ENCODE measurements at regions not wholly inside any gene's neighbourhood (a gene's known extent, or its start where the extent isn't known, plus 50 kb on each side); places are given as distances from the start of the nearest gene placed in this dataset.

DNA sequence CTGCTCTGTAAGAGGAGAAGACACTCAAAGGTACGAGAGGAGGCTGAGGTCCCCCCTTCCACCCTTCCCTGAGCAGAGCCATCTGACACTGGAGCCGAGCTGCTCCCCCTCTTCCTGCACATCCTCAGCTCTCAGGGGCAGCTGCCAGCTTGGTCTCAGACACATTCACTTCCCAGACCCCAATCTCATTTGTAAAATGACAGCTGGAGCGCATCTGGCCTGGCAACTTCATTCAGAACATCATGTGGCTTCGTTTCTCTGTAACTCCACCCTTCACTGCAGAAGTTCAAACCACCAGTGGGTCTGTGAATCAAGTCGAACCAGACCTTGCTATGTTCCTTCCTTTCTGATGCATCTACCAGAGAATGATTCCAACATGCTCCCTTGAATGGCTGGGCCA, 145.6 kb upstream of the CDH4 start:
- Histone ChIP-seq H4K8ac (ENCODE audit: low read depth, low read length) (no peak overlapping the region), H3K23ac (ENCODE audit: low read depth, low read length, poor library complexity) (no peak overlapping the region), H2BK12ac (ENCODE audit: low read length) (no peak overlapping the region), H3K36me3 (replicated peaks in 1 of 2; ENCODE audit: control insufficient read depth in 2 of 2, insufficient read depth in 2 of 2, low read length in 2 of 2) (no peaks in the 10 kb centered on the region), H3K14ac (ENCODE audit: low read length) (no peak overlapping the region), H3K4ac (ENCODE audit: low read length) (no peak overlapping the region), H3K79me1 (ENCODE audit: low read depth, low read length) (no peaks in the 10 kb centered on the region), H3K27me3 (ENCODE audit: control insufficient read depth in 3 of 3, insufficient read depth in 3 of 3, low read depth in 1 of 3, low read length in 3 of 3) (peaks cover 0 to 12% (median 0%) of the 10 kb centered on the region in 3 experiments), H3K9me3 (replicated peaks in 1 of 2; ENCODE audit: control insufficient read depth in 2 of 2, insufficient read depth in 1 of 2, low read depth in 1 of 2, low read length in 2 of 2) (peaks cover 0 to 2% of the 10 kb centered on the region in 2 donors), H2BK5ac (ENCODE audit: low read length) (no peak overlapping the region), H3K27ac (replicated peaks; ENCODE audit: low read length) (no peak overlapping the region), H4K91ac (ENCODE audit: low read depth, low read length, poor library complexity) (no peak overlapping the region), H3K4me2 (ENCODE audit: insufficient read depth, low read length, poor library complexity, severe bottlenecking) (no peak overlapping the region), H2AFZ (ENCODE audit: low read length) (no peak overlapping the region), H2BK15ac (ENCODE audit: low read length) (no peak overlapping the region), H3K9ac (ENCODE audit: low read depth, low read length, poor library complexity) (no peak overlapping the region), H2AK5ac (ENCODE audit: low read depth, low read length) (no peak overlapping the region), H3K18ac (ENCODE audit: low read length) (peak overlapping the region; percentile 15), H3K4me1 (ENCODE audit: control insufficient read depth in 2 of 2, insufficient read depth in 1 of 2, low read depth in 1 of 2, low read length in 2 of 2) (peaks cover 0 to 4% of the 10 kb centered on the region in 2 donors), H2BK120ac (ENCODE audit: low read depth, low read length) (no peak overlapping the region), H3K4me3 (ENCODE audit: low read length in 2 of 2) (no peak overlapping the region)
- no CpG with 5 or more reads among the region's 5 CpGs for WGBS, 2 donors (ENCODE audit: extremely low coverage in 2 of 2, insufficient read length in 2 of 2, insufficient replicate concordance in 1 of 2)
- DNase-seq (ENCODE audit: low spot score), result no peak

- no peak overlapping the region for H2BK120ac ChIP-seq (ENCODE audit: low read depth, low read length)
- H3K36me3 ChIP-seq (replicated peaks in 1 of 2; ENCODE audit: control insufficient read depth in 2 of 2, insufficient read depth in 2 of 2, low read length in 2 of 2), result no peaks in the 10 kb centered on the region
- H2AK5ac ChIP-seq (ENCODE audit: low read depth, low read length), result no peak overlapping the region
- no peak overlapping the region for H2BK12ac ChIP-seq (ENCODE audit: low read length)
- no peak overlapping the region for H4K91ac ChIP-seq (ENCODE audit: low read depth, low read length, poor library complexity)
- H2BK15ac ChIP-seq (ENCODE audit: low read length), result no peak overlapping the region
- H3K4me1 ChIP-seq (ENCODE audit: control insufficient read depth in 2 of 2, insufficient read depth in 1 of 2, low read depth in 1 of 2, low read length in 2 of 2), result peaks cover 0 to 4% of the 10 kb centered on the region in 2 donors
- H3K9ac ChIP-seq (ENCODE audit: low read depth, low read length, poor library complexity), result no peak overlapping the region
- H3K4me3 ChIP-seq (ENCODE audit: low read length in 2 of 2), result no peak overlapping the region
- H3K79me1 ChIP-seq (ENCODE audit: low read depth, low read length), result no peaks in the 10 kb centered on the region
- H4K8ac ChIP-seq (ENCODE audit: low read depth, low read length), result no peak overlapping the region
- H3K4ac ChIP-seq (ENCODE audit: low read length), result no peak overlapping the region
- H2AFZ ChIP-seq (ENCODE audit: low read length), result no peak overlapping the region
- WGBS, 2 donors (ENCODE audit: extremely low coverage in 2 of 2, insufficient read length in 2 of 2, insufficient replicate concordance in 1 of 2), result no CpG with 5 or more reads among the region's 17 CpGs
- H3K4me2 ChIP-seq (ENCODE audit: insufficient read depth, low read length, poor library complexity, severe bottlenecking), result no peak overlapping the region
- no peak overlapping the region for H2BK5ac ChIP-seq (ENCODE audit: low read length)
- H3K9me3 ChIP-seq (replicated peaks in 1 of 2; ENCODE audit: control insufficient read depth in 2 of 2, insufficient read depth in 1 of 2, low read depth in 1 of 2, low read length in 2 of 2), result peaks cover 0 to 2% of the 10 kb centered on the region in 2 donors
- DNase-seq (ENCODE audit: low spot score), result no peak
- no peak overlapping the region for H3K27ac ChIP-seq (replicated peaks; ENCODE audit: low read length)
- H3K18ac ChIP-seq (ENCODE audit: low read length), result no peak overlapping the region
- H3K14ac ChIP-seq (ENCODE audit: low read length), result no peak overlapping the region
- H3K27me3 ChIP-seq (ENCODE audit: control insufficient read depth in 3 of 3, insufficient read depth in 3 of 3, low read depth in 1 of 3, low read length in 3 of 3), result peaks cover 0 to 4% (median 0%) of the 10 kb centered on the region in 3 experiments
- no peak overlapping the region for H3K23ac ChIP-seq (ENCODE audit: low read depth, low read length, poor library complexity)
These were observed 142.7 kb upstream of the CDH4 start for GRCh38 chr20:61109221-61109805.

GRCh38 chr20:61112515-61112914, 139.5 kb upstream of the CDH4 start:
- no peak overlapping the region for H3K4ac ChIP-seq (ENCODE audit: low read length)
- no peak overlapping the region for H4K8ac ChIP-seq (ENCODE audit: low read depth, low read length)
- no peak overlapping the region for H3K27ac ChIP-seq (replicated peaks; ENCODE audit: low read length)
- no peak overlapping the region for H2BK15ac ChIP-seq (ENCODE audit: low read length)
- WGBS, 2 donors (ENCODE audit: extremely low coverage in 2 of 2, insufficient read length in 2 of 2, insufficient replicate concordance in 1 of 2), result no CpG with 5 or more reads among the region's 4 CpGs
- H3K9me3 ChIP-seq (replicated peaks in 1 of 2; ENCODE audit: control insufficient read depth in 2 of 2, insufficient read depth in 1 of 2, low read depth in 1 of 2, low read length in 2 of 2), result peaks cover 0 to 2% of the 10 kb centered on the region in 2 donors
- no peak overlapping the region for H3K18ac ChIP-seq (ENCODE audit: low read length)
- H3K36me3 ChIP-seq (replicated peaks in 1 of 2; ENCODE audit: control insufficient read depth in 2 of 2, insufficient read depth in 2 of 2, low read length in 2 of 2), result no peaks in the 10 kb centered on the region
- no peak overlapping the region for H2AK5ac ChIP-seq (ENCODE audit: low read depth, low read length)
- H3K9ac ChIP-seq (ENCODE audit: low read depth, low read length, poor library complexity), result no peak overlapping the region
- H2BK12ac ChIP-seq (ENCODE audit: low read length), result no peak overlapping the region
- H3K4me3 ChIP-seq (ENCODE audit: low read length in 2 of 2), result no peak overlapping the region
- no peak overlapping the region for H4K91ac ChIP-seq (ENCODE audit: low read depth, low read length, poor library complexity)
- H3K23ac ChIP-seq (ENCODE audit: low read depth, low read length, poor library complexity), result no peak overlapping the region
- no peak overlapping the region for H2BK120ac ChIP-seq (ENCODE audit: low read depth, low read length)
- no peak for DNase-seq (ENCODE audit: low spot score)
- H2BK5ac ChIP-seq (ENCODE audit: low read length), result no peak overlapping the region
- H2AFZ ChIP-seq (ENCODE audit: low read length), result no peak overlapping the region
- H3K14ac ChIP-seq (ENCODE audit: low read length), result no peak overlapping the region
- H3K79me1 ChIP-seq (ENCODE audit: low read depth, low read length), result no peaks in the 10 kb centered on the region
- no peaks in the 10 kb centered on the region for H3K27me3 ChIP-seq (ENCODE audit: control insufficient read depth in 3 of 3, insufficient read depth in 3 of 3, low read depth in 1 of 3, low read length in 3 of 3)
- H3K4me2 ChIP-seq (ENCODE audit: insufficient read depth, low read length, poor library complexity, severe bottlenecking), result no peak overlapping the region
- H3K4me1 ChIP-seq (ENCODE audit: control insufficient read depth in 2 of 2, insufficient read depth in 1 of 2, low read depth in 1 of 2, low read length in 2 of 2), result peaks cover 0 to 3% of the 10 kb centered on the region in 2 donors

DNA sequence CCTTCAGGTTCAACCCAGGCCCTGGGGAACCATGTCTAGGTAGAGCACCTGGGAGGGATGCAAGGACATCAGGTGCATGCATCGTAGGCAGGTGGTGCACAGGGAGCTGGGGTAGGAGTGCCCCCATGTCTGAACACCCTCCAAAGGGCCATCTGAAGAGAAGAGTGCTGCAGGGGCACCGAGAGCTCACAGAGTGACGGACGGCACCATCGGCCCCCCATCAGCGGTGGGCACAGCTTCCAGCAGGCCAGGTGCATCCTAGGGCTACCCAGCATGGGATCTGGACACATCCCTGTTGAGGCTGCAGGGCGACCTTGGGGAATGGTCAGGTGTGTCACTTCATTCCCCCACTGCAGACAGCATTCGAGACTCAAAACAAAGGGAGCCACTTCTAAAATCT, 138.3 kb upstream of the CDH4 start:
- Histone ChIP-seq H3K4me1 (ENCODE audit: control insufficient read depth in 2 of 2, insufficient read depth in 1 of 2, low read depth in 1 of 2, low read length in 2 of 2) (peaks cover 0 to 3% of the 10 kb centered on the region in 2 donors), H2BK5ac (ENCODE audit: low read length) (no peak overlapping the region), H3K79me1 (ENCODE audit: low read depth, low read length) (no peaks in the 10 kb centered on the region), H3K9me3 (replicated peaks in 1 of 2; ENCODE audit: control insufficient read depth in 2 of 2, insufficient read depth in 1 of 2, low read depth in 1 of 2, low read length in 2 of 2) (peaks cover 0 to under 1% of the 10 kb centered on the region in 2 donors), H3K36me3 (replicated peaks in 1 of 2; ENCODE audit: control insufficient read depth in 2 of 2, insufficient read depth in 2 of 2, low read length in 2 of 2) (no peaks in the 10 kb centered on the region), H3K9ac (ENCODE audit: low read depth, low read length, poor library complexity) (no peak overlapping the region), H2BK15ac (ENCODE audit: low read length) (no peak overlapping the region), H3K18ac (ENCODE audit: low read length) (no peak overlapping the region), H3K4ac (ENCODE audit: low read length) (no peak overlapping the region), H3K4me3 (ENCODE audit: low read length in 2 of 2) (no peak overlapping the region), H3K14ac (ENCODE audit: low read length) (no peak overlapping the region), H2AFZ (ENCODE audit: low read length) (no peak overlapping the region), H4K8ac (ENCODE audit: low read depth, low read length) (no peak overlapping the region), H3K27ac (replicated peaks; ENCODE audit: low read length) (no peak overlapping the region), H4K91ac (ENCODE audit: low read depth, low read length, poor library complexity) (no peak overlapping the region), H3K23ac (ENCODE audit: low read depth, low read length, poor library complexity) (no peak overlapping the region), H2BK12ac (ENCODE audit: low read length) (no peak overlapping the region), H3K4me2 (ENCODE audit: insufficient read depth, low read length, poor library complexity, severe bottlenecking) (no peak overlapping the region), H2AK5ac (ENCODE audit: low read depth, low read length) (no peak overlapping the region), H2BK120ac (ENCODE audit: low read depth, low read length) (no peak overlapping the region), H3K27me3 (ENCODE audit: control insufficient read depth in 3 of 3, insufficient read depth in 3 of 3, low read depth in 1 of 3, low read length in 3 of 3) (no peaks in the 10 kb centered on the region)
- WGBS, 2 donors (ENCODE audit: extremely low coverage in 2 of 2, insufficient read length in 2 of 2, insufficient replicate concordance in 1 of 2), result no CpG with 5 or more reads among the region's 8 CpGs
- no peak for DNase-seq (ENCODE audit: low spot score)

Measured in neuronal stem cell (in vitro differentiated cells).